DMS 273 (cell line): ENCODE measurements at regions not wholly inside any gene's neighbourhood (a gene's known extent, or its start where the extent isn't known, plus 50 kb on each side); places are given as distances from the start of the nearest gene placed in this dataset.
"Not testable (repeated sequence)": the region's sequence is repeated elsewhere in the genome, so short reads cannot be mapped to it uniquely, and the experiment has no call there.

Experiments
- DNase-seq: peaks from one replicate; lab custom pipeline; 2025; ENCODE audit not compliant: unreplicated experiment; lab: John Stamatoyannopoulos, UW

GRCh38 chrX:40943093-40943641 is 142.1 kb upstream of the USP9X start:
- no peak for DNase-seq

DNA sequence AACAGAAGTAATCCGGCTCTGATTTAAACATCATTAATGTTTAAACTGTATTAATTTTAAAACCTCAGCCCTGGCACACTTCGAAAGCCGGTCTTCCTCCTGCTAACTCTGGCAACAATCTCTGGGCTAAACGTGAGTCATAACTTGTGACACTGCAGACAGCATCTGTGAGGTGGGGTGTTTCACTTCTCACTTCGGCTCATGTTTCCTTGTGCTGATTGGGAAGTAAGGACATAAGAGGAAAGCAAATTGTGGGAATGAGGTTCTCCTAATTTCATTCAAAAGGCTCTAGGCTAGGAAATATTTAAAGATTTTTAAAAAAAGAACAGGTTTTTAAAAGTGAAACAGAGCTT is 139.9 kb upstream of the USP9X start:
- peak; percentile 95 for DNase-seq

- DNase-seq: peak; percentile 41
These were observed 138.0 kb upstream of the USP9X start for GRCh38 chrX:40947276-40947675.

GRCh38 chrX:40949071-40949470 is 136.2 kb upstream of the USP9X start:
- DNase-seq: no peak

- no peak for DNase-seq
These were observed 134.7 kb upstream of the USP9X start for GRCh38 chrX:40950546-40950945.

- DNase-seq: not testable (repeated sequence)
These were observed 133.8 kb upstream of the USP9X start for GRCh38 chrX:40951407-40951806.

GRCh38 chrX:40952855-40953254 is 132.4 kb upstream of the USP9X start:
- peak; percentile 22 for DNase-seq

DNA sequence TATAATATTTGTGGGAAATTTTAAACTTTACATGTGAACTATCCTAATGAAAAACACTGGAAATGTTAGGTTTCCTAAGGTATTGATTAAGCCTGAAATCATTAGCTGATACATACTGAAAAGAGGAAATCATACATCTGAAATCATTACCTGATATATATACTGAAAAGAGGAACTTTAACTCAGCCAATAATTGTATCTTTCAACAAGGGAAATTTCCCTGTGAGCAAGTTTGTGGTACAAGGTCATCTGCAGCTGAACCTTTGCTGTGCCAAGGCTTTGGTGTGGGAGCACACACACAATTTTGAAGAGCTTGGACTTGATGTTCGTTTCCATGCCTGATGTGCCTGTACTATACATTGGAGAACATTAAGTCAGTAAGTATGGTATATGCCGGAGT is 131.9 kb upstream of the USP9X start:
- DNase-seq: no peak

DNA sequence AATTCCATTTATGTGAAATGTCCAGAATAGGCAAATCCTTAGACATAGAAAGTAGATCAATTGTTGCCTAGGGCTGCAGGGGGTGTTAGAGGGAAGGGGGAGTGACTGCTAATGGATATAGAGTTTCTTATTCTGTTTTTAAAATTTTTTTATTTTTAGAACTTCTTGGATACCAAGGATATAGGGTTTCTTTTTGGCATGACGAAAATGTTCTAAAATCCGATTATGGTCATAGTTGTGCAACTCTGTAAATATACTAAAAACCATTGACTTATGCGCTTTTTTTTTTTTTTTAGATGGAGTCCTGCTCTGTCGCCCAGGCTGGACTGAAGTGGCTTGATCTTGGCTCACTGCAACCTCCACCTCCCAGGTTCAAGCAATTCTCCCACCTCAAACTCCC is 125.2 kb upstream of the USP9X start:
- no peak for DNase-seq

GRCh38 chrX:40962793-40963407 is 122.3 kb upstream of the USP9X start:
- DNase-seq: no peak

DNA sequence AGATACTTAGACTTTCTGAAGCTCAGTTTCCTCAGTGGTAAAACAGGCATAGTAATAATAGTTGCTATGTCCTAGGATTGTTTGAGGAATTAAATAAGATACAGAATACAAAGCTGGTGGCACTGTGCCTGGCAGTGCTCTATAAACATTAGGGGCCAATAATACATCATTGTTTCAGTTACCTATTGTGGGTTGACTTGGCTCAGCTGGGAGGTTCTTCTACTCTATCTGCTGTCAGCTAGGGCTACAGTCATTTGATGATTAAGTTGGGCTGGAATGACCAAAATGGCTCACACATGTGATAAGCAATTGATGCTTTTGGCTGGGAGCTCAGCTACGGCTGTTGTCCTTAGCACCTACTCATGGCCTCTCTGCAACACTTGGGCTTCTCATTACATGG is 121.2 kb upstream of the USP9X start:
- no peak for DNase-seq

- DNase-seq: no peak
These were observed 120.3 kb upstream of the USP9X start for GRCh38 chrX:40964633-40965586.

- no peak for DNase-seq
These were observed 118.9 kb upstream of the USP9X start for GRCh38 chrX:40966213-40966820.

- no peak for DNase-seq
These were observed 117.1 kb upstream of the USP9X start for GRCh38 chrX:40968180-40968579.

GRCh38 chrX:40971736-40972135 is 113.5 kb upstream of the USP9X start:
- no peak for DNase-seq

- no peak for DNase-seq
These were observed 111.6 kb upstream of the USP9X start for GRCh38 chrX:40973619-40974018.

DNA sequence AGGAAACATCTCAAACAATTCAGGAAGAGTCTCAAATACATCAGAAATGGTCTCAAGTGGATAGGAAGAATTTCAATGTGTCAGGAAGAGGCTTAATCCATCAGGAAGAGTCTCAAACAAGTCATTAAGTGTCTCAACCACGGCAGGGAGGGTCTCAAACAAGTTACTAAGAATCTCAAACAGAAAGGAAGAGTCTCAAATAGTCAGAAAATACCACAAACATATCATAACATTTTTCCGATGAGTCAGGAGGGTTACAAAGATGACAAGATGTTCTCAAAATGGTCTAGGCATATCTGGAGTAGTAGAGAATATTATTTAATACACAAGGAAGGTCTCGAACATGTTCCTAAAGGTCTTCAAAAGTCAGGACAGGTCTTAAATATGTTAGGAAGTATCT is 109.3 kb upstream of the USP9X start:
- no peak for DNase-seq

DNA sequence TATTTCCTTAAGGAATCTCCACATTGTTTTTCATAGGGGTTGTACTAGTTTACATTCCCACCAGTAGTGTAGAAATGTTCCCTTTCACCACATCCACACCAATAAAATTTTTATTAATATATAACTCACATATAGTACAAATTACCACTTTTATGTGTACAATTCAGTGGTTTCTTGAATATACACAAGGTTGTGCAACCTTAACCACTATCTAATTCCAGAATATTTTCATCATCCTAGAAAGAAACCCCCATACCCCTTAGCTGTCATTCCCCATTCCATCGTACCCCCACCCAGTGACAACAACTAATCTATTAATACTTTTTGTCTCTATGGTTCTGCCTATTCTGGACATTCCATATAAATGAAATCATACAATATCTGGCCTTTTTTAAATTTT is 108.3 kb upstream of the USP9X start:
- DNase-seq: no peak

- no peak for DNase-seq
These were observed 100.3 kb upstream of the USP9X start for GRCh38 chrX:40984962-40985361.

DNA sequence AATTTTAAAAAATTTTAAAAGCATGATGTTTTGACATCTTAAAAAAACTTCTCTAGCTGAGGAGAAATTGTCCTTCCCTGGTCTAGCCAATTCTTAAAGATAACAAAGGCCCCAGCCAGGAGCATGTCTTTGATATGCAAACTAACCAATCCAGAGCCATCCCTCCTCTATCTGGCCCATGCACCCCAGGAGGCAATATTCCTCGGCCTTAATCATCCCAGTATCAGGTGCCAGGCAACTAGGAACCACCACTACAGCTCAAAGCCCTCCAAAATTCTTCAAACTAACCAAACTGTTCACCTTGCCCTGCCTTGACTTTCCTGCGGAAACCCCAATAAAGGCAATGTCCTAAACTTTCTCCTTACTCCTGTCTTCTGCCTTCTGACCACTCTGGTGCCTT is 97.8 kb upstream of the USP9X start:
- DNase-seq: no peak

DNA sequence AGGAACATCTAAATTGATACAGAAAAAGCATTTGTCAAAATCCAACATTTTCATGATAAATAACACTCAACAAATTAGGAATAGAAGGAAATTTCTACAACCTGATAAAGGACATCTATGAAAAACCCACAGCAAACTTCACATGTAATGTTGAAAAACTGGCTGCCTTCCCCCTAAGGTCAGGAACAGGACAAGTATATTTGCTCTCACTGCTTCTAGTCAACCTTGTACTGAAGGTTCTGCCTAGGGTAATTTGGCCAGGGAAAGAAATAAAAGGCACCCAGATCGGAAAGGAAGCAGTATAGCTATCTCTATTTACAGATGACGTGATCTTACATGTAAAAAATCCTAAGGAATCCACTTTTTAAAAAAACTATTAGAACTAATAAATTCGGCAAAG is 97.1 kb upstream of the USP9X start:
- no peak for DNase-seq

GRCh38 chrX:40993395-40993794 is 91.8 kb upstream of the USP9X start:
- not testable (repeated sequence) for DNase-seq
